ENCODE measurements at regions not wholly inside any gene's neighbourhood (a gene's known extent, or its start where the extent isn't known, plus 50 kb on each side); places are given as distances from the start of the nearest gene placed in this dataset.
A peak's percentile ranks its signal among the peaks of the same experiment; 100 is the strongest.

DNA sequence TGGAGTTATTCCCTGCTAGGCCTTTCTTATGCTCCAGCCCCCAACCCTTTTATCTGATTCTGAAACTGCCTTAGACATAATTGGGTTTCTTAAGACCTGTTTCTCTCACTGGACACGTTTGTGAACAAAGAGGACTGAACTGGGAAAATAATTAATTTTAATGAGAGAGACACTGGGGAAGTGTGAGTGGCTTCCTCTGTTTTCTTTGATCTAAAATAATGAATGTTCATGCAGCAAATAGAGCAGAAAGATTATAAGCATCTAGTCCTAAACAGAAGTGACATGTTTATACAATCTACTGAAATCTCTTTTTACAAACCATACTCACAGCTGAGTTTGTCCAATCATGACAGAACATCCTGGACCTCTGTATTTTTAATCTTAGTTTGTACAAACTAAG, 157.6 kb downstream of the SH3BGRL2 start:
- WGBS, result 65% methylated on average over 1 of the region's 1 CpG
- Histone ChIP-seq H3K27ac (ENCODE audit: low read depth, low read length) (no peak overlapping the region), H3K4me1 (ENCODE audit: insufficient read depth, low read length) (no peaks in the 10 kb centered on the region), H3K27me3 (ENCODE audit: insufficient read depth, low read length) (no peaks in the 10 kb centered on the region), H3K9ac (ENCODE audit: low read depth, low read length) (no peak overlapping the region), H3K9me3 (ENCODE audit: insufficient read depth, low read depth, low read length) (no peaks in the 10 kb centered on the region), H3K4me3 (ENCODE audit: low read length) (no peak overlapping the region), H3K36me3 (ENCODE audit: insufficient read depth, low read length) (no peaks in the 10 kb centered on the region)

DNA sequence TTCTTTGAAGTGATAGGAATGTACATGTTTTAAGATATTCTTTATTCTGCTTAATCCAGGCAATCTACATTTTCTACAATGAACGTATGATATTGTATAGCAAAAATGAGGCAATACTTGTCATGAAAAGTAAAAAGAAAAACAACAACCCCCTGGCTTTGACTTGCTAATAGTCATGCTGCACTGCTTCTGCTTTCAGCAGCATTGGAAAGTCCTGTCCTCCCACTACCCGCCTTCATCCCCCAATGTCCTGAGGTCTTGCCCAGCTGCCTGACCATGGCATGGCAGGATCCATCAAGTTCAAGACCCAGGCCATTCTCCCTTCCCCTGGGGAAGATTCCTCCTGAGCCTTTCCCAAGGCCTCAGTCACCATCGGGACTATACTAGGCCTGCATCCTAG, 156.5 kb downstream of the SH3BGRL2 start:
- Histone ChIP-seq H3K27ac (ENCODE audit: low read depth, low read length) (no peak overlapping the region), H3K4me3 (ENCODE audit: low read length) (no peak overlapping the region), H3K36me3 (ENCODE audit: insufficient read depth, low read length) (no peaks in the 10 kb centered on the region), H3K27me3 (ENCODE audit: insufficient read depth, low read length) (no peaks in the 10 kb centered on the region), H3K9ac (ENCODE audit: low read depth, low read length) (no peak overlapping the region), H3K9me3 (ENCODE audit: insufficient read depth, low read depth, low read length) (no peaks in the 10 kb centered on the region), H3K4me1 (ENCODE audit: insufficient read depth, low read length) (no peaks in the 10 kb centered on the region)
- WGBS, result 94% methylated on average over 3 of the region's 3 CpGs

DNA sequence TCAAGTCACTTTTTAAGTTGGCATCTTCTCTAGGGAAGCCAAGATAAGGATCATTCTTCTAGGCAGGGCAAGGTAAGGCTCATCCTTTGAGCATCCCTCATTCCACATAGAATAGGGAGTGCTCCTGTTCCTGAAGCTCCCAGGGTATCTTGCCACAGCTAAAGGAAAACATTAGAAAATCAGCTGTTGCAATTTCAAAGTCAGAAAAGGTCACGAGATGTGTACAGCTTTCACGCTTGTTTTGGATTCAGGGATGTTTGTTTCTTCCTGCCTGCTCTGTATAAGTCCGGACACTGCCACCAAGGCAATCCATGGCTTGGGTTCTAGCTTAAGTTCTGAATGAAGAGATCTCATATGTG, 153.2 kb downstream of the SH3BGRL2 start:
- H3K36me3 ChIP-seq (ENCODE audit: insufficient read depth, low read length), result no peaks in the 10 kb centered on the region
- no peak overlapping the region for H3K9ac ChIP-seq (ENCODE audit: low read depth, low read length)
- no peak overlapping the region for H3K4me3 ChIP-seq (ENCODE audit: low read length)
- no peaks in the 10 kb centered on the region for H3K9me3 ChIP-seq (ENCODE audit: insufficient read depth, low read depth, low read length)
- no peak overlapping the region for H3K27ac ChIP-seq (ENCODE audit: low read depth, low read length)
- no peaks in the 10 kb centered on the region for H3K4me1 ChIP-seq (ENCODE audit: insufficient read depth, low read length)
- 95% methylated on average over 3 of the region's 3 CpGs for WGBS
- no peaks in the 10 kb centered on the region for H3K27me3 ChIP-seq (ENCODE audit: insufficient read depth, low read length)

DNA sequence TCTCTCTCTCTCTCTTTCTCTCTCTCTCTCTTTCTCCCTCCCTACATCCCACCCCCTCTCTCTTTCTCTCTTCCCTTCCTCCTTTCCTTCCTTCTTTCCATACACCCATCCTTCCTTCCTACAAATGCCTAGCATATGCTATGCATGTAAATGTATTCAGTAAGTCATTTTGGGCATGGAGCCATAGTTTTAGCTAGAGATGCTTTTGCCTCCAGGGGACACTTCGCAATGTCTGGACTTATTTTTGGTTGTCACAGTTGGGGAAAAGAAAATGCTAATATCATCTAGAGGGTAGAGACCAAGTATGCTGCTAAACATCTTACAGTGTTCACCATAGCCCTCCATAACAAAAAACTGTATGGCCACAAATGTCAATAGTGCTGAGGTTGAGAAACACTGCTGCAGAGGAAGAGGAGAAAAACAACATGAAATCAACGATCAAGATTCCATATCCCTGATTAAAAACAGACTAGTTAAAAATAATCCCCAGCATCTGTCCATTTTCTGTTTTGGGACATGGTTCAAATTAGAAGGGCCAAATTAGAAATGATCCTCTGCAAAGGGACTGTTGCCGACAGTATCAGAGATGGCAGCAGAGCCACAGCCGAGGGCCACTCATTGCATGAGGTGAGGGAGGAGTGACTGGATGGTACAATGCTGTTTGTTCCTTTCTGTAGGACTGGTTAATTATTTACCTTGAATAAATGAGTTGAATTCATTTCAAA, 152.7 kb downstream of the SH3BGRL2 start:
- no peak overlapping the region for H3K9ac ChIP-seq (ENCODE audit: low read depth, low read length)

DNA sequence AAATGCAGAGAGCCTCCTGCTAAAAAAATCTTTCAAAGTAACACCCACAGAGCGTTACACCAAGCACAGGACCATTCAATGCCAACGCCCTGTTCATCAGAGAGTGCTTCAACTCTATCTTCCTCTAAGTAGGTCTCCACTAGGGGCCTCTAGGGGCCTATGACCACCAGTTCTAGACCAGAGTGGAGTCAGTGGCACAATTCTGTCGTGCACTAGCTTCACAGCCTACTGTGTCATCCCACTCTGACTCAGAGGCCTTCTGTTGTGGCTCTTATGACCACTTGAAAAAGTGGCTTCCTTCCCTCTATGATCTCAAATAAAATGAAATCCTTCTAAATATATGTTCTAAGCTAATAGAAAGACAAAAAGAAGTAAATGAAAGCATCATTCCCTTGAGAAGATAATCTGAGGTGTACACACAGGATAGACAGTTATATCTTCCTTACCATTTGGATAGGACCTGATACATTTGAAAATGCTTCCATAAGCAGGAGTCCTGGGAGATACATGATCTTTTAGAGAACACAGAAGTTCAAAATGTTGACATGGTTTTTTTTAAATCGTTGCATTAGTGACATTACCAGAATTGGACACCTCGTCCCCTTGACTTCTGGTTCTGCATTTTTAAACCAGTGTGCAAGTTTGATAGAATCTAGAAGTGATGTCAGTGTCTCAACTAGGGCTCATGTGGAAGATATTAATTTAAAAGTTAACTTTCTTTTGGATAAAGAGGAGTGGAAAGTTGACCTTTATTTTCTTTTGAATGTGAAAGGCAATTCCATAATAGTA, 151.9 kb downstream of the SH3BGRL2 start:
- Histone ChIP-seq H3K4me1 (ENCODE audit: insufficient read depth, low read length) (no peaks in the 10 kb centered on the region), H3K27ac (ENCODE audit: low read depth, low read length) (no peak overlapping the region)
- 88% methylated on average over 5 of the region's 5 CpGs for WGBS

More for the DNA sequence above, 152.7 kb downstream of the SH3BGRL2 start:
- Histone ChIP-seq H3K4me1 (ENCODE audit: insufficient read depth, low read length) (no peaks in the 10 kb centered on the region), H3K4me3 (ENCODE audit: low read length) (no peak overlapping the region), H3K27ac (ENCODE audit: low read depth, low read length) (no peak overlapping the region), H3K36me3 (ENCODE audit: insufficient read depth, low read length) (no peaks in the 10 kb centered on the region), H3K27me3 (ENCODE audit: insufficient read depth, low read length) (no peaks in the 10 kb centered on the region), H3K9me3 (ENCODE audit: insufficient read depth, low read depth, low read length) (no peaks in the 10 kb centered on the region)
- WGBS, result 96% methylated on average over 4 of the region's 4 CpGs

DNA sequence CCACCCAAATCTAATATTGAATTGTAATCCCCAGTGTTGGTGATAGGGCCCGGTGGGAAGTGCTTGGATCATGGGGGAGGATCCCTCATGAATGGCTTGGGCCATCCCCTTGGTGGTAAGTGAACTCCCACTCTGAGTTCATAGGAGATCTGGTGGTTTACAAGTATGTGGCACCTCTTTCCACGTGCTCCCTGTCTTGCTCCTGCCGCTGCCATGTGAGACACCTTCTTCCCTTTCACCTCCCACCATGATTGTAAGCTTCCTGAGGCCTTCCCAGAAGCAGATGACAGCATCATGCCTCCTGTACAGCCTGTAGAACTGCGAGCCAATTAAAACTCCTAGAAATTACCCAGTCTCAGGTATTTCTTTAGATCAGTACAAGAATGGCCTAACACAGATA, 150.8 kb downstream of the SH3BGRL2 start:
- 91% methylated on average over 4 of the region's 4 CpGs for WGBS
- Histone ChIP-seq H3K9me3 (ENCODE audit: insufficient read depth, low read depth, low read length) (no peaks in the 10 kb centered on the region), H3K36me3 (ENCODE audit: insufficient read depth, low read length) (no peaks in the 10 kb centered on the region), H3K4me3 (ENCODE audit: low read length) (no peak overlapping the region), H3K27me3 (ENCODE audit: insufficient read depth, low read length) (no peaks in the 10 kb centered on the region), H3K9ac (ENCODE audit: low read depth, low read length) (no peak overlapping the region), H3K27ac (ENCODE audit: low read depth, low read length) (no peak overlapping the region), H3K4me1 (ENCODE audit: insufficient read depth, low read length) (no peaks in the 10 kb centered on the region; the same call in 1 of the 2 replicates)

More for the DNA sequence above, 151.9 kb downstream of the SH3BGRL2 start:
- no peak overlapping the region for H3K9ac ChIP-seq (ENCODE audit: low read depth, low read length)
- no peaks in the 10 kb centered on the region for H3K9me3 ChIP-seq (ENCODE audit: insufficient read depth, low read depth, low read length)
- no peak overlapping the region for H3K4me3 ChIP-seq (ENCODE audit: low read length)
- no peaks in the 10 kb centered on the region for H3K36me3 ChIP-seq (ENCODE audit: insufficient read depth, low read length)
- no peaks in the 10 kb centered on the region for H3K27me3 ChIP-seq (ENCODE audit: insufficient read depth, low read length)

DNA sequence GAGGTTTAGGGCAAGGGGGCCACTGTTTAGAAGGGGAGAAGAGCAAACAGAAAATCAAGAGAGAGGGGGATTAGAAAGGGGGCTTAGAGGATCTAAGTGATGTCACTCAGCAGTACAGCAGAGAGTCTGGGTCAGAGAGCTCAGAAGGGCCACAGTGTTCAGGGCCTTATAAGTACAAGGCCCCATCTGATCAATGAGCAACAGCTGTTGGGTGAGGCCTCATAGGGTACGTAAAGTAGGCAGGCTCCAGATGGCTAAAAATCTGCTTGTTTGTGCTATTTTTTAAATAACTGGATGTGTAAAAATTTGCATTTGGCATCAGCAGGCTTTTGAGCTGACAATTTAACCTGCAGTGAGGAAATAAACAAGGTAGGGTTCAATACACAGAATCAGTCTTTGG, 149.8 kb downstream of the SH3BGRL2 start:
- H3K9ac ChIP-seq (ENCODE audit: low read depth, low read length), result no peak overlapping the region
- 88% methylated on average over 1 of the region's 1 CpG for WGBS
- H3K36me3 ChIP-seq (ENCODE audit: insufficient read depth, low read length), result no peaks in the 10 kb centered on the region
- no peak overlapping the region for H3K27ac ChIP-seq (ENCODE audit: low read depth, low read length)
- H3K4me1 ChIP-seq (ENCODE audit: insufficient read depth, low read length), result no peaks in the 10 kb centered on the region; the same call in 1 of the 2 replicates
- no peaks in the 10 kb centered on the region for H3K9me3 ChIP-seq (ENCODE audit: insufficient read depth, low read depth, low read length)
- H3K27me3 ChIP-seq (ENCODE audit: insufficient read depth, low read length), result no peaks in the 10 kb centered on the region
- no peak overlapping the region for H3K4me3 ChIP-seq (ENCODE audit: low read length)

DNA sequence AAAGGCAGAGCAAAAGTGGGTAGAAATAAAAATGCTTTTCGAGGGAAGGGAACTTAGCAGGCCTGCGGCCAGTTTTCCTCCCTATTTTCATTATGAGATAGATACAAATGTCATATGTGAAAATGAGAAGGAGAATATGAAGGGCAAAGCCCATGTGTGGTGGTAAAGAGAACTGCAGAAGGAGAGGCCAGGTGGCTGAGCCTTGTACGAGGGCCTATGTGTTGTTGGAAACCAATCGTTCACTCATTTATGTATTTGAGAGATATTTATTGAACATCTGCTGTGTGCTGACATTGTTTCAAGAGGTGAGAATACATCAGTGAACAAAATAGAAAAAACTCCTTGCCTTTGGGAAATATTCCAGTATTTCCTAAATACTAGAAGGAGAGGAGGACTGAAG, 147.7 kb downstream of the SH3BGRL2 start:
- 94% methylated on average over 4 of the region's 4 CpGs for WGBS
- no peaks in the 10 kb centered on the region for H3K36me3 ChIP-seq (ENCODE audit: insufficient read depth, low read length)

DNA sequence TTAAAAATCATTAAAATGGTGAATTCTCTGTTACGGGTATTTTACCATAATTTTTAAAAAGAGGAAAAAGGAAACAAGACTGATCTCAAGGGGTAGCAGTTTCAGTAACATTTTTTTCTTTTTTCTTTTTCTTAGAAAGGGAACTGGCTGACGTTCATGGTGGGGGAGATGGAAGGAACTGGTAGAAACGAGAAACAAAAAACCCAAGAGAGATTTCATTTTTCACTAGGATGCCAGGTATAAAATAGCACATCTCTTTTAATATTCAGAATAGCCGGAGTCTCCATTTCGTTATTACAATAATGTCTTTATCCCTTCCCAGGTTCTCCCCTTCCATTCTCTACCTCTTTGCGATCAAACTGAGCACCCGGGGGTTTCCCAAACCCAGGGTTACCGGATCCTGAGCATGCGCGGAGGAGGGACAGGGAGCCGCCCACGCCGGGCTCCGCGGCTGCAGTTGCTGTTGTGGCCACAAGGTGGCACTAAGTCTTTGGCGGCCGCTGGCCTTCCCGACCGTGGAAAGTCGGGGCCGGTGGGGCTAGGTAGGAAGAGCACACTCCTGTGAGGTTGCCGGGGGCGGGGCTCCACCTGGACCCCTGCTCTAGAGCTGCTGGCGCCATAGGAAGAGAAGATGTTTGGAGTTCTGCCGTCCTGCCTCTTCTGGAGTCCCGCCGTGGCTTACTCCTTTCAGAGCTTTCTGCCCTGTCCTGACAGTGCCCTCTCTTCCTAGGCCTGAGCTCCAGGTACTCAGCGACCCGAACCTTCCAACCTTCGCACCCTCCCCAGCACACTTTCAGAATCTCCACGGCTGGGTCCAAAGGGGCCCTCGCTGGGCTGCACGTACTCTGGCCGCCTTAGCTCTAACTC, 146.8 kb downstream of the SH3BGRL2 start:
- no peak overlapping the region; the same call in 1 of the 2 replicates for H3K9ac ChIP-seq (ENCODE audit: low read depth, low read length)
- WGBS, result 27% methylated on average over 33 of the region's 34 CpGs
- H3K4me1 ChIP-seq (ENCODE audit: insufficient read depth, low read length), result no peaks in the 10 kb centered on the region; the same call in 1 of the 2 replicates
- H3K4me3 ChIP-seq (ENCODE audit: low read length), result peak overlapping the region; percentile 38
- H3K9me3 ChIP-seq (ENCODE audit: insufficient read depth, low read depth, low read length), result no peaks in the 10 kb centered on the region
- H3K27me3 ChIP-seq (ENCODE audit: insufficient read depth, low read length), result no peaks in the 10 kb centered on the region
- H3K36me3 ChIP-seq (ENCODE audit: insufficient read depth, low read length), result no peaks in the 10 kb centered on the region
- no peak overlapping the region for H3K27ac ChIP-seq (ENCODE audit: low read depth, low read length)

More for the DNA sequence above, 147.7 kb downstream of the SH3BGRL2 start:
- no peak overlapping the region for H3K27ac ChIP-seq (ENCODE audit: low read depth, low read length)
- no peak overlapping the region for H3K9ac ChIP-seq (ENCODE audit: low read depth, low read length)
- no peak overlapping the region for H3K4me3 ChIP-seq (ENCODE audit: low read length)
- no peaks in the 10 kb centered on the region for H3K9me3 ChIP-seq (ENCODE audit: insufficient read depth, low read depth, low read length)
- no peaks in the 10 kb centered on the region; the same call in 1 of the 2 replicates for H3K4me1 ChIP-seq (ENCODE audit: insufficient read depth, low read length)
- no peaks in the 10 kb centered on the region for H3K27me3 ChIP-seq (ENCODE audit: insufficient read depth, low read length)

DNA sequence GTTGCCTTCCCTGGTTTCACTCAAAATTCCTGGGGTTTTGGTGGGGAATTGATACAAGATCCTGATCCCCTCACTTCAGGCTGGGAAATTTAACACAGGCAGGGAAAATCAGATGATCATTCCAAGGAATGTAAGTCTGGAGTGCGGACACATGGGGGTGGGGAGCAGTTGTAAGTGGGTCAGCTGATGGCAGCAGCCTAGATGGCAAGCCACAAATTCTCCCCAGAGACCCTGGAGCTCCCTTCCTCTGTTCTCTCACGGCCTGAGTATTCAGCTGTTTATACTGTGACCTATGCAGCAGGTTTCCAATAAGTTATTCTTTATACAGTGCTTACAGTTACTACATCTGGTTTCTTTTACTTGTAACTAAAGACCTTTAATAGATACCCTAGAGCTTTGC, 144.9 kb downstream of the SH3BGRL2 start:
- Histone ChIP-seq H3K9ac (ENCODE audit: low read depth, low read length) (no peak overlapping the region), H3K4me3 (ENCODE audit: low read length) (no peak overlapping the region), H3K4me1 (ENCODE audit: insufficient read depth, low read length) (no peaks in the 10 kb centered on the region; the same call in 1 of the 2 replicates), H3K9me3 (ENCODE audit: insufficient read depth, low read depth, low read length) (no peaks in the 10 kb centered on the region), H3K36me3 (ENCODE audit: insufficient read depth, low read length) (no peaks in the 10 kb centered on the region), H3K27ac (ENCODE audit: low read depth, low read length) (no peak overlapping the region), H3K27me3 (ENCODE audit: insufficient read depth, low read length) (no peaks in the 10 kb centered on the region)
- 90% methylated on average over 2 of the region's 2 CpGs for WGBS

DNA sequence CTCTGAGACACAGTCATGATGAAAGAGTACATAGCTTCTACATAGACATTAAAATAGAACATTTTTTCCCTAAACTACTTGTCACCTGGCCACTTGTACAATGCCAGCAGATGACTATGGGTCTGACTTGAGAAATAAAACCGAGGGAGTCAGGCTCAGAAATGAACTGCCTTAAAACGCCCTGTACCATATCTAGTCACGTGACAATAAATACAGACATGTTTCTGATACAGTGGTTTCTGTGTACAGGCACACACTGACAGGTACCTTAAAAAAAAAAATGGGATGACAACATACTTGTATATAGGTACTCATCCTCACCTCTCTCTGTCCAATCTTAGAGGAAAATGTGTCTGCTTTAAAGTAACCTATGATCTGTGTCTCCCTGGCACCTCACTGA, 144.1 kb downstream of the SH3BGRL2 start:
- Histone ChIP-seq H3K4me3 (ENCODE audit: low read length) (no peak overlapping the region), H3K9ac (ENCODE audit: low read depth, low read length) (no peak overlapping the region), H3K36me3 (ENCODE audit: insufficient read depth, low read length) (no peaks in the 10 kb centered on the region), H3K9me3 (ENCODE audit: insufficient read depth, low read depth, low read length) (no peaks in the 10 kb centered on the region), H3K4me1 (ENCODE audit: insufficient read depth, low read length) (no peaks in the 10 kb centered on the region; the same call in 1 of the 2 replicates), H3K27ac (ENCODE audit: low read depth, low read length) (no peak overlapping the region), H3K27me3 (ENCODE audit: insufficient read depth, low read length) (no peaks in the 10 kb centered on the region)
- WGBS, result 94% methylated on average over 3 of the region's 3 CpGs

Measured in HUES64 (cell line).